GM12878 (cell line): ENCODE measurements at regions not wholly inside any gene's neighbourhood (a gene's known extent, or its start where the extent isn't known, plus 50 kb on each side); places are given as distances from the start of the nearest gene placed in this dataset.

Source experiments
- ATF7 ChIP-seq: fragments of 450-650 bp; IDR thresholded peaks from 2 replicates; pipeline ENCODE4 v1.6.1; 2016; ENCODE audit warnings: low read depth, mild to moderate bottlenecking
- BHLHE40 ChIP-seq, 2 experiments: fragments of 450-650 bp in 1 of 2; IDR thresholded peaks; 2 replicates each; pipeline ENCODE4 v1.6.1; 2011 to 2017; ENCODE audit warnings: low read depth in 2 of 2, borderline replicate concordance in 1 of 2, improper control_type of control experiment in 1 of 2, low read length in 1 of 2, mild to moderate bottlenecking in 1 of 2
- E2F8 ChIP-seq: fragments of 450-650 bp; IDR thresholded peaks from 2 replicates; pipeline ENCODE4 v1.6.1; 2018; ENCODE audit warnings: mild to moderate bottlenecking, low read depth, moderate library complexity; ENCODE audit not compliant: partially characterized antibody
- E4F1 ChIP-seq: fragments of 450-650 bp; IDR thresholded peaks from 2 replicates; pipeline ENCODE4 v1.6.1; 2018; ENCODE audit warnings: borderline replicate concordance, mild to moderate bottlenecking; ENCODE audit not compliant: partially characterized antibody
- EZH2 ChIP-seq: IDR thresholded peaks from 2 replicates; pipeline ENCODE4 v1.6.1; 2012; ENCODE audit warnings: low read depth, mild to moderate bottlenecking, control low read depth, inconsistent platforms, low read length, borderline replicate concordance; ENCODE audit not compliant: control insufficient read depth
- KAT2A ChIP-seq: conservative IDR thresholded peaks from 2 replicates; pipeline ENCODE4 v1.6.1; 2011; ENCODE audit warnings: low read depth, low read length; ENCODE audit not compliant: control insufficient read depth
- POLR2AphosphoS5 ChIP-seq: IDR thresholded peaks from 2 replicates; pipeline ENCODE4 v1.6.1; 2011; ENCODE audit warnings: mild to moderate bottlenecking, low read length, inconsistent platforms
- TAF1 ChIP-seq: IDR thresholded peaks from 2 replicates; pipeline ENCODE4 v1.6.1; 2011; ENCODE audit warnings: mild to moderate bottlenecking, low read depth, low read length, borderline replicate concordance
- ZBTB40 ChIP-seq: fragments of 450-650 bp; IDR thresholded peaks from 2 replicates; pipeline ENCODE4 v1.6.1; 2016; ENCODE audit warnings: mild to moderate bottlenecking, moderate library complexity, borderline replicate concordance
- TF ChIP-seq, protein P1 (sequence below): fragments of 450-650 bp; IDR thresholded peaks from 2 replicates; pipeline ENCODE4 v1.6.1; 2017; ENCODE audit warnings: mild to moderate bottlenecking
- TF ChIP-seq, protein P2 (sequence below): IDR thresholded peaks from 2 replicates; pipeline ENCODE4 v1.6.1; 2012; ENCODE audit warnings: low read length, inconsistent platforms

DNA sequence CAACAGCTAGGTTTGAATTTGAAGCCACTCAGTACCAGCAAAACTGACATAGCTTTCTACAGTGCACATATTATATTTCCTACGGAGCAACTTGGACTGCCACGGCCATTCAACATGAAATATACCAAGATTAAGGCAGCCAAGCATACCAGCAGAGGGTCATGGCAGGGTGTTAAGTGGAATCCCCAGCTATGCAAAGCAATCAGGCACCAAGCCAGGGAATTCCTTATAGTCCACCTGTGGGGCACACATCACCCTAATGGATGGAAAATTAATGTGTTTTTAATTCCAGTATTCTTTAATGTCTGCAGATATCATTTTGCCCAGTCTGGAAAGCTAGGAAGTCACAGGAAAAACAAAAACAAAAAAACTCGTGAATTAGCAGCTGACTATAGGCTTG, 1190.3 kb downstream of the EFNB2 start:
- no peak for TF ChIP-seq ZBTB40
- TF ChIP-seq KAT2A: no peak
- no peak for TF ChIP-seq POLR2AphosphoS5
- no peak for TF ChIP-seq BHLHE40 (IDR thresholded peaks at IDR 0.05; ENCODE audit: borderline replicate concordance in 1 of 2, low read depth in 2 of 2, low read length in 1 of 2)
- TF ChIP-seq E2F8: no peak
- TF ChIP-seq, protein P1, sequence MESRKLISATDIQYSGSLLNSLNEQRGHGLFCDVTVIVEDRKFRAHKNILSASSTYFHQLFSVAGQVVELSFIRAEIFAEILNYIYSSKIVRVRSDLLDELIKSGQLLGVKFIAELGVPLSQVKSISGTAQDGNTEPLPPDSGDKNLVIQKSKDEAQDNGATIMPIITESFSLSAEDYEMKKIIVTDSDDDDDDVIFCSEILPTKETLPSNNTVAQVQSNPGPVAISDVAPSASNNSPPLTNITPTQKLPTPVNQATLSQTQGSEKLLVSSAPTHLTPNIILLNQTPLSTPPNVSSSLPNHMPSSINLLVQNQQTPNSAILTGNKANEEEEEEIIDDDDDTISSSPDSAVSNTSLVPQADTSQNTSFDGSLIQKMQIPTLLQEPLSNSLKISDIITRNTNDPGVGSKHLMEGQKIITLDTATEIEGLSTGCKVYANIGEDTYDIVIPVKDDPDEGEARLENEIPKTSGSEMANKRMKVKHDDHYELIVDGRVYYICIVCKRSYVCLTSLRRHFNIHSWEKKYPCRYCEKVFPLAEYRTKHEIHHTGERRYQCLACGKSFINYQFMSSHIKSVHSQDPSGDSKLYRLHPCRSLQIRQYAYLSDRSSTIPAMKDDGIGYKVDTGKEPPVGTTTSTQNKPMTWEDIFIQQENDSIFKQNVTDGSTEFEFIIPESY: no peak
- no peak for TF ChIP-seq E4F1
- TF ChIP-seq TAF1: no peak
- TF ChIP-seq ATF7: no peak
- TF ChIP-seq, protein P2, sequence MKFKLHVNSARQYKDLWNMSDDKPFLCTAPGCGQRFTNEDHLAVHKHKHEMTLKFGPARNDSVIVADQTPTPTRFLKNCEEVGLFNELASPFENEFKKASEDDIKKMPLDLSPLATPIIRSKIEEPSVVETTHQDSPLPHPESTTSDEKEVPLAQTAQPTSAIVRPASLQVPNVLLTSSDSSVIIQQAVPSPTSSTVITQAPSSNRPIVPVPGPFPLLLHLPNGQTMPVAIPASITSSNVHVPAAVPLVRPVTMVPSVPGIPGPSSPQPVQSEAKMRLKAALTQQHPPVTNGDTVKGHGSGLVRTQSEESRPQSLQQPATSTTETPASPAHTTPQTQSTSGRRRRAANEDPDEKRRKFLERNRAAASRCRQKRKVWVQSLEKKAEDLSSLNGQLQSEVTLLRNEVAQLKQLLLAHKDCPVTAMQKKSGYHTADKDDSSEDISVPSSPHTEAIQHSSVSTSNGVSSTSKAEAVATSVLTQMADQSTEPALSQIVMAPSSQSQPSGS: no peak
- TF ChIP-seq EZH2: no peak
